ENCODE measurements at regions not wholly inside any gene's neighbourhood (a gene's known extent, or its start where the extent isn't known, plus 50 kb on each side); places are given as distances from the start of the nearest gene placed in this dataset.
"Not testable (repeated sequence)": the region's sequence is repeated elsewhere in the genome, so short reads cannot be mapped to it uniquely, and the experiment has no call there.

DNA sequence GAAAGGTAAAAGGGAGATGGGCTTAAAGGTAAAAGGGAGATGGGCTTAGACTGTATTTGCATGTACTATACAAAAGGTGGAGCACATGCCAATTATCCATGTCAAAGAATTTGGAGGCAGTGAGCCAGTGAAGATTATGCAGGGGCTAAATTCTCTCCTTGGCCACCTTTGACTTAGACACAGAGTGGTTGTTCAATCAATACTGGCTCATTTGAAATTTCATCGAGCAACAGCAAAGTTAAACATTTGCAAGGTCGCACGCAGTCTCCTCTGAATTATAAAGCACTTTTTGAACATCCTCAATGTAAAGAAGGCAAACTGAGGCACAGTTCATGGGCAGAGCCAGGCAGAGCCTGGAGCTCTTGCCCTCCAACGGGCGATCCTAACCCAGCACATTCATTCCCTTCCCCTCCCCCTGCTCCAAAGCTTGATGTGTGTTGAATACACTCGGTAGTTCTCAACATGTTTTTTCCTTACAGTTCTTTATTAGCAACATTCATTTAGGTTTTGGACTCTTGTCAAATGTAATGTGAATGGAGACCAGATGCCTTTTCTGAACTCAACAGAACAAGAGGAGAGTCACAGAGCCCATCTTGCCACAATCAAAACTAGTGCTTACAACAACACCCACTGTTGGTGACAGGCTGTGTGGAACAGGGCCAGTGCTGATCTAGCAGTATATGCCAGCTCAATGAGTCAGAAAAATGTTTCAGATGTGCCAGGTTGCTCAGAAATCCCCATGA is 169.7 kb upstream of the G2E3 start:
- Mint-ChIP-seq H3K4me1 (ENCODE audit: low read depth) (no peaks in the 10 kb centered on the region), H3K27me3 (ENCODE audit: low read depth) (peaks cover 2% of the 10 kb centered on the region), H3K36me3 (ENCODE audit: low read depth) (no peaks in the 10 kb centered on the region), H3K4me3 (no peak overlapping the region), H3K27ac (no peak overlapping the region), H3K9me3 (no peaks in the 10 kb centered on the region)
- DNase-seq (ENCODE audit: low spot score) = no peak

DNA sequence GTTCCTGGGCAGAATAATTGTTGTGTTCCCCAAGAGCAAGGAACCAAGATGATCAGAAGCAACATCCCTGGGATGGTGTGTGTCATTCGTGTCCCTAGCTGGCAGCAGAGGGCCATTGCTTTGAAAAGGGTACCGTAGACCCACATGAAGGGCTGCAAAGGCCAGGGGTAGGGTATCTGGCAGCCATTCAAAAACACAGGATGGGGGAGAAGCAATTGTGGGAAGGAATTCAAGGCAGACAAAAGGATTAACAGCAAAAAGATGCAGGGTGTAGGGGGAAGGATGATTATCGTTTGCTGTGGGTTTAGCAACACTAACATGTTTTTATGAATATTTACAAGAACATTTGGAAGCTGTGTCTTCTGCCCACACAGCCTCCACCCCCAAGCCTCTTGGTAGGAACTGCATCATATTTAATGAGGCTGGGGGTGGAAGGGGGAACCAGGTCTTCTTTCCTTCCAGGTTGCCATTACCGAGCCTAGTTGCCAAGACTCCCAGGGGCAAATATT is 169.0 kb upstream of the G2E3 start:
- peaks cover 2% of the 10 kb centered on the region for H3K27me3 Mint-ChIP-seq (ENCODE audit: low read depth)

DNA sequence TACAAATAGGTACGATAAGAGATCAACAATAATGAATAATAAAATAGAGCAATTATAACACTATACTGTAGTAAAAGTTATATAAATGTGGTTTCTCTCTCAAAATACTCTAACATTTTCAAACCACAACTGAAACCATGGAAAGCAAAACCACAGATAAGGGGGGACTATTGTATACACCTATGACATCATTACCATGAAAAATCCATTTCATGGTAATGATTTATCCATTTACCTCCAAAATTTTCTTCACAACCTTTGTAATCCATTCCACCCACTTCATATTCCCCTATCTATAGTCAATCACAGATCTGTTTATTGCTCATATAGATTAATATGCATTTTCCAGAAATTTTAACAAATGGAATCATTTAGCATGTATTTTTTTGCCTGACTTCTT is 163.9 kb upstream of the G2E3 start:
- Mint-ChIP-seq H3K9me3 (no peaks in the 10 kb centered on the region), H3K4me1 (ENCODE audit: low read depth) (no peaks in the 10 kb centered on the region), H3K4me3 (no peak overlapping the region), H3K27me3 (ENCODE audit: low read depth) (no peaks in the 10 kb centered on the region), H3K27ac (no peak overlapping the region), H3K36me3 (ENCODE audit: low read depth) (no peaks in the 10 kb centered on the region)
- no peak for DNase-seq (ENCODE audit: low spot score)

More for the DNA sequence above, 169.0 kb upstream of the G2E3 start:
- Mint-ChIP-seq H3K4me1 (ENCODE audit: low read depth) (no peaks in the 10 kb centered on the region), H3K27ac (no peak overlapping the region), H3K9me3 (no peaks in the 10 kb centered on the region), H3K36me3 (ENCODE audit: low read depth) (no peaks in the 10 kb centered on the region), H3K4me3 (no peak overlapping the region)
- DNase-seq (ENCODE audit: low spot score) = no peak

DNA sequence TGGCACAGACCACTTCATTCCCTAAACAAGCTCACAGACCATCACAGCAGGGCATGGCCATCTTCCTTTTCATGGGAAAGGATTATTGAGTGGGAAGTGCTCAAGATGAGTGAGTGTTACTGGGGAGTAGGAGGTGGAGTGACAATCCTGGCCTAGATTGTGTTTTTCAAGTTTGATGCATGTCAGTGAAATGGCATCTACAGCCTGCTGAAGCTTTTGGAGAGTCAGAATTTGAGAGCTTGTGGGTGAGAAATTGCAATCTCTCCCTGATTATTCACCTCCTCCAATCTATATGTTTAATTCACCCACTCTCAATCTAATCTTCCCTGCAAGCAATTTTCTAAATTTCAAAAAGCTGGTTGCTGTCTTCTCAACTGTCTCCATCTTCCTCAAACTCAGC is 156.1 kb upstream of the G2E3 start:
- H3K4me1 Mint-ChIP-seq (ENCODE audit: low read depth) = no peaks in the 10 kb centered on the region
- H3K36me3 Mint-ChIP-seq (ENCODE audit: low read depth) = no peaks in the 10 kb centered on the region

DNA sequence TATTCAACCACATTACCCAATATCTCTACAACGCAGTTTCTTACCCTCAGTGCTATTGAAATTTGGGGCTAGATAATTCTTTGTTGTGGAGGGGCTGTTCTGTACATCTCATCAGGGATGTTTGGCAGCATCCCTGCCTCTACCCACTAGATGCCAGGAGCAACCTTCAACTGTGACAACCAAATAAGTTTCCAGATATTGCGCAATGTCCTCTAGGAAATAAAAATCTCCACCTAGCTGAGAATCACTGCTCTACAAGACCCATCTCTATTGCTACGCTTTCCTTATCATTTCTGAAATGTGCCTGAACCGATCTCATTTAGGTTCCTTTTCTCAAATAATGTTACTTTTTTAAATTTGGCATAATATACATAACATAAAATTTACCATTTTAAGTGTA is 155.2 kb upstream of the G2E3 start:
- H3K9me3 Mint-ChIP-seq = peaks cover 6% of the 10 kb centered on the region
- H3K4me1 Mint-ChIP-seq (ENCODE audit: low read depth) = no peaks in the 10 kb centered on the region
- no peaks in the 10 kb centered on the region for H3K36me3 Mint-ChIP-seq (ENCODE audit: low read depth)
- no peak for DNase-seq (ENCODE audit: low spot score)
- no peak overlapping the region for H3K27ac Mint-ChIP-seq
- no peaks in the 10 kb centered on the region for H3K27me3 Mint-ChIP-seq (ENCODE audit: low read depth)
- no peak overlapping the region for H3K4me3 Mint-ChIP-seq

More for the DNA sequence above, 156.1 kb upstream of the G2E3 start:
- Mint-ChIP-seq H3K4me3 (no peak overlapping the region), H3K27ac (no peak overlapping the region), H3K27me3 (ENCODE audit: low read depth) (no peaks in the 10 kb centered on the region), H3K9me3 (peaks cover 6% of the 10 kb centered on the region)
- no peak for DNase-seq (ENCODE audit: low spot score)

DNA sequence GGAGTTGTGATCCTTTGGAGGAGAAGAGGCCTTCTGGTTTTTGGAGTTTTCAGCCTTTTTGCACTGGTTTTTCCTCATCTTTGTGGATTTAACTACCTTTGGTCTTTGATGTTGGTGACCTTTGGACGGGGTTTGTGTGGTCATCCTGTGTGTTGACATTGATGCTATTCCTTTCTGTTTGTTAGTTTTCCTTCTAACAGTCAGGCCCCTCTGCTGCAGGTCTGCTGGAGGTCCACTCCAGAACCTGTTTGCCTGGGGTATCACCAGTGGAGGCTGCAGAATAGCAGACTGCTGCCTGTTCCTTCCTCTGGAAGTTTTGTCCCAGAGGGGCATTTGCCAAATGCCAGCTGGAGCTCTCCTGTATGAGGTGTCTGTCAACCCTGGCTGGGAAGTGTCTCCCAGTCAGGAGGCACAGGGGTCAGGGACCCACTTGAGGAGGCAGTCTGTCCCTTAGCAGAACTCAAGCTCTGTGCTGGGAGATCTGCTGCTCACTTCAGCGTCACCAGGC is 149.4 kb upstream of the G2E3 start:
- H3K36me3 Mint-ChIP-seq (ENCODE audit: low read depth) = not testable (repeated sequence)

DNA sequence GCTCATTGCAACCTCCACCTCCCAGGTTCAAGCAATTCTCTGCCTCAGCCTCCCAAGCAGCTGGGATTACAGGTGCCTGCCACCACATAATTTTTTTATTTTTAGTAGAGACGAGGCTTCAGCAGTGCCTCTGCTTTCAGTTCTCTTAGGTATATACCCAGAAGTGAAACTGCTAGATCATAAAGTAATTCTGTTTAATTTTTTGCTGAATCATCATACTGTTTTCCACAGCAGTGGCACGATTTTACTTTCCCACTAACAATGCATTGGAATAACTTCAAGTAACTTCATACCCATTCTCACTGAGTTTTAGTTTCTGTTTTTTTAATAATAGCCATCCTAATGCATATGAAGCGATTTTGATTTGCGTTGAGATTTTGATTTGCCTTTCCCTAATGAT is 148.0 kb upstream of the G2E3 start:
- Mint-ChIP-seq H3K4me1 (ENCODE audit: low read depth) (no peaks in the 10 kb centered on the region), H3K4me3 (no peak overlapping the region), H3K9me3 (no peaks in the 10 kb centered on the region), H3K27me3 (ENCODE audit: low read depth) (no peaks in the 10 kb centered on the region), H3K27ac (no peak overlapping the region), H3K36me3 (ENCODE audit: low read depth) (no peaks in the 10 kb centered on the region)
- DNase-seq (ENCODE audit: low spot score) = no peak

More for the DNA sequence above, 149.4 kb upstream of the G2E3 start:
- not testable (repeated sequence) for H3K4me1 Mint-ChIP-seq (ENCODE audit: low read depth); H3K27ac Mint-ChIP-seq; H3K27me3 Mint-ChIP-seq (ENCODE audit: low read depth); DNase-seq (ENCODE audit: low spot score); H3K4me3 Mint-ChIP-seq; H3K9me3 Mint-ChIP-seq

DNA sequence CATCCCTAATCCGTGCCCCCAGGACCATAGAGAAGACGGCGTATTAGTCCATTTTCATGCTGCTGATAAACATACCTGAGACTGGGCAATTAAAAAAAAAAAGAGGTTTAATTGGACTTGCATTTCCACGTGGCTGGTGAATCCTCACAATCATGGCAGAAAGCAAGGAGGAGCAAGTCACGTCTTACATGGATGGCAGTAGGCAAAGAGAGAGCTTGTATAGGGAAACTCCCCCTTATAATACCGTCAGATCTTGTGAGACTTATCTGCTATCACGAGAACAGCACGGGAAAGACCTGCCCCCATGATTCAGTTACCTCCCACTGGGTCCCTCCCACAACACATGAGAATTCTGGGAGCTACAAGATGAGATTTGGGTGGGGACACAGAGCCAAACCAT is 145.8 kb upstream of the G2E3 start:
- not testable (repeated sequence) for H3K4me1 Mint-ChIP-seq (ENCODE audit: low read depth); H3K36me3 Mint-ChIP-seq (ENCODE audit: low read depth); H3K27ac Mint-ChIP-seq; H3K4me3 Mint-ChIP-seq; H3K27me3 Mint-ChIP-seq (ENCODE audit: low read depth); H3K9me3 Mint-ChIP-seq; DNase-seq (ENCODE audit: low spot score)

DNA sequence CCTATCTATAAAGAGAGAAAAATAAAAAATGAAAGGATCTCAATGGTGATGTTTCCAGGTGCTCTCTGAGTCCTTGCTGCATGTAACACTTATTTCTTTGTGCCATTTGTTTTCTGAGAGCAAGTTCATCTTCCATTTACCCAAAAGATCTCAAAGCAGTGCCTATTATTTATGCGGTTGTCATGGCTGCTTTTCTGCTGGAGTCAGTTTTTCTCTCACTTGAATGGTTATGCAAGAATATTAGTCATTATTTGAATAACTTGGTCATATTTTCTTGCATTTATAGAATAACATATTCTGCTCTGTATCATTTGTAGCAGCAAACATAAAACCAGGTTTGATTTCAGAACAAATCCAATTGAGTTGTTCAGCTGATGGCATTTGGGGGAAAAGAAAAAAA is 141.8 kb upstream of the G2E3 start:
- H3K9me3 Mint-ChIP-seq = no peaks in the 10 kb centered on the region
- no peaks in the 10 kb centered on the region for H3K36me3 Mint-ChIP-seq (ENCODE audit: low read depth)
- no peaks in the 10 kb centered on the region for H3K4me1 Mint-ChIP-seq (ENCODE audit: low read depth)
- no peak overlapping the region for H3K27ac Mint-ChIP-seq
- no peaks in the 10 kb centered on the region for H3K27me3 Mint-ChIP-seq (ENCODE audit: low read depth)
- no peak overlapping the region for H3K4me3 Mint-ChIP-seq
- DNase-seq (ENCODE audit: low spot score) = no peak

DNA sequence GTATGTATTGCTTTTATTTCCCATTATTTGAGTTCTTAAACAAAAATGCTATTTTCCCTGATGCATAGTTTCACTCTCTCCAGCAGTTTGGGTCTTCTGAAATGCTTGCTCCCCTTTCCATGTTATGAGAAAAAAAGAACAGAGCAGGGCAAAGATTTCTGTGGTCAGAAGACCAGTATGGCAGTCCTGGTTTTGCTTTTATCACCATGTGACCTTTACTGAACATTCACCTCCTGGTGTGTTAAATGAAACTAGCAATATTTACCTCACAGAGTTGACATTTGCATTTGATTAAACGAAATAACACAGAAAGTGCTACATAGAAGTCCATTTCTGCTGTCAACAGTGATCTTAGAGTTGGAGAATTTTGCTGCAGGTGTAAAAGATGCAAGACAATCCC is 141.0 kb upstream of the G2E3 start:
- H3K27me3 Mint-ChIP-seq (ENCODE audit: low read depth) = no peaks in the 10 kb centered on the region
- H3K4me1 Mint-ChIP-seq (ENCODE audit: low read depth) = no peaks in the 10 kb centered on the region

DNA sequence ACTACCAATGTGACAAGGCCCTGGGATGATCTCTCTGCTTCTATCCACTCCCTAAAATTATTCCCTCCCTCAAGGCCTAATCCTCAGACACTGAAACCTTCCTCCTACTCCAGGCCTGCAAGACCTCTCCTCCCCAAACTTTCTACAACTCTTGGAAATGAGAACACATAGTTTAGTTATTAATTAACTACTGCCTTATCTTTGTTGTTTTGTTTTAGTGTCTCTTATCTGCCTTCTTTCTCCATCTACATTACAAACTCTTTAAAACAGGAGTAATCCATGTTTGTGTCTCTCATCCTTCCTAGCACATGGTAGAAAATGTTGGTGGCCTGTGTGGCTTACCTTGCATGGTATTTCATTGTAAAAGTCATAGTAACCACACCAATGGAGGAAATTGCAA is 139.9 kb upstream of the G2E3 start:
- no peaks in the 10 kb centered on the region for H3K27me3 Mint-ChIP-seq (ENCODE audit: low read depth)
- no peak overlapping the region for H3K27ac Mint-ChIP-seq
- DNase-seq (ENCODE audit: low spot score) = no peak
- H3K9me3 Mint-ChIP-seq = no peaks in the 10 kb centered on the region
- no peaks in the 10 kb centered on the region for H3K36me3 Mint-ChIP-seq (ENCODE audit: low read depth)
- no peak overlapping the region for H3K4me3 Mint-ChIP-seq
- no peaks in the 10 kb centered on the region for H3K4me1 Mint-ChIP-seq (ENCODE audit: low read depth)

More for the DNA sequence above, 141.0 kb upstream of the G2E3 start:
- no peak overlapping the region for H3K27ac Mint-ChIP-seq
- no peak for DNase-seq (ENCODE audit: low spot score)
- no peaks in the 10 kb centered on the region for H3K9me3 Mint-ChIP-seq
- no peaks in the 10 kb centered on the region for H3K36me3 Mint-ChIP-seq (ENCODE audit: low read depth)
- no peak overlapping the region for H3K4me3 Mint-ChIP-seq

DNA sequence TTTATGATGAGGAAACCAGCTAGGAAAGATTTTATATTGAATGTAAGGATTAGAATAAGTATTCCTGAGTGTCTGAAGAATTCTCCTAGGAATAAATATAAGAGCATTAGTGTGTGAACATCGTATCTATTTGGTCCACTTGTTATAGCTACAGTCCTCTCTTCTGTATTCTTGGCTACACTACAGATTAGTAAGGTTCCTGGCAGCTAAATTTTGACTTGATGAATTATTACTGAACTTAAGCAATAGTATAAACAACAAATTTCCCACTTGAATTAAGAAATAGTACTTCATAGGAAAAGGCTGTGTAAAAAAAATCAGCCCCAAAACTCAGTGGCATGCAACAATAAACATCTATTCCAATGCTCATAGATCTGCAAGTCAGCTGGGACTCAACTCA is 138.4 kb upstream of the G2E3 start:
- H3K4me1 Mint-ChIP-seq (ENCODE audit: low read depth) = no peaks in the 10 kb centered on the region
- H3K9me3 Mint-ChIP-seq = no peaks in the 10 kb centered on the region
- no peak overlapping the region for H3K27ac Mint-ChIP-seq
- H3K27me3 Mint-ChIP-seq (ENCODE audit: low read depth) = no peaks in the 10 kb centered on the region
- H3K4me3 Mint-ChIP-seq = no peak overlapping the region
- H3K36me3 Mint-ChIP-seq (ENCODE audit: low read depth) = no peaks in the 10 kb centered on the region
- no peak for DNase-seq (ENCODE audit: low spot score)

DNA sequence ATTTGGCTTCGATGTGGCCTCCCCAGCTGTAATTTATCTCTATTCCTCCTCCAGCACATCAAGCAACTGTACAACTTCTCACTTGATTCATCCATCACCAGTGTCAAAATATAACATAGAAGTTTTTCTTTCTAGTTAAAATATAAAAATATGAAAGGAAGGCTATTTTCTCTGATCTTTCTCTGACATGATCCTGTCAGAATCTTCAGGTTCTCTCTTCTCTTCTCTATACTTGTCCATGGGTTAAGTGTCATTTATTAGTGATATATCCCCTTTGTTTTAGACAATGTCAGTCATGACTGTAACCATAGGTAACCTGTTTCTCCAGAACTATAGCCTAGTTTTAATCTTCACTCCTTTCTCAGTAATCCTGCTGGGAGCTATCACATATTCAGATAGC is 132.5 kb upstream of the G2E3 start:
- Mint-ChIP-seq H3K9me3 (no peaks in the 10 kb centered on the region), H3K36me3 (ENCODE audit: low read depth) (no peaks in the 10 kb centered on the region), H3K4me3 (no peak overlapping the region), H3K27me3 (ENCODE audit: low read depth) (peaks cover 5% of the 10 kb centered on the region), H3K4me1 (ENCODE audit: low read depth) (no peaks in the 10 kb centered on the region), H3K27ac (no peak overlapping the region)
- DNase-seq (ENCODE audit: low spot score) = no peak

DNA sequence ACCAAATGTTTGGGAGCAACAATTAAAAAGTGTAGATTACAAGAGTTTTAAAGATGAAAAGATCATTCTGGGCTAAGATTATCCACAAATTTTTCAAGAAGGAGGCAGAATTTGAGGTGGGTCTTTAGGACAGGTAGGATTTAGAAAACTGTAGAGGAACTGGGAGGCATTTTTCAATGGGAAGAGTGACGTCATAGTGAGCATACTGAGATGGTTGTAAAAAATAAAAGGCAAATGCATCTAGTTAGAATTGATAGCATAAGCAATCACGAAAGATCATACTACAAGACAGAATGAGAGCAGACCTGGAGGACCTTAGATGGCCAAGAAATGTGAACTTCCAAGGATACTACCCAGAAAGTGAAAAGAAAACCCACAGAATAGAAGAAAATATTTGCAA is 131.6 kb upstream of the G2E3 start:
- no peak for DNase-seq (ENCODE audit: low spot score)
- Mint-ChIP-seq H3K27ac (no peak overlapping the region), H3K27me3 (ENCODE audit: low read depth) (peaks cover 5% of the 10 kb centered on the region), H3K4me3 (no peak overlapping the region), H3K9me3 (no peaks in the 10 kb centered on the region), H3K4me1 (ENCODE audit: low read depth) (no peaks in the 10 kb centered on the region), H3K36me3 (ENCODE audit: low read depth) (no peaks in the 10 kb centered on the region)

DNA sequence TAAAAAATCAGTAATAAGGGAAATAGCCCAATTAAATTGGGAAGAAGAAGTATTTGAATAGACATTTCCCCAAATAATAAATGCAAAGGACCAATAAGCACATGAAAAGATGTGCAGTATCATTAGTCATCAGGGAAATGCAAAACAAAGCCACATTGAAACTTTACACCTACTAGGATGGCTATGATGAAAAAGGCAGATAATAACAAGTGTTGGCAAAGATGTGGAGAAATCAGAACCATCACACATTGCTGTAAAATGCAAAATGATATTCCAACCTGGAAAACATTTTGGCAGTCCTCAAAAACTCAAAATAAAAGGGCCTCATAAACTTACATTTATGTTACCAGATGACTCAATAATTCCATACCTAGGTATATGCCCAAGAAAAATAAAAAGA is 131.1 kb upstream of the G2E3 start:
- H3K27ac Mint-ChIP-seq = no peak overlapping the region
- H3K4me1 Mint-ChIP-seq (ENCODE audit: low read depth) = no peaks in the 10 kb centered on the region
- no peak for DNase-seq (ENCODE audit: low spot score)
- H3K36me3 Mint-ChIP-seq (ENCODE audit: low read depth) = no peaks in the 10 kb centered on the region
- H3K4me3 Mint-ChIP-seq = no peak overlapping the region
- no peaks in the 10 kb centered on the region for H3K9me3 Mint-ChIP-seq
- H3K27me3 Mint-ChIP-seq (ENCODE audit: low read depth) = peaks cover 5% of the 10 kb centered on the region
